Testis (tissue), 2 donors: ENCODE measurements at regions not wholly inside any gene's neighbourhood (a gene's known extent, or its start where the extent isn't known, plus 50 kb on each side); places are given as distances from the start of the nearest gene placed in this dataset.

ENCODE experiments used
- POLR2A ChIP-seq: fragments of 450-650 bp; IDR thresholded peaks from one replicate; pipeline ENCODE4 v1.6.1; 2017; ENCODE audit warnings: antibody characterized with exemption, mild to moderate bottlenecking, moderate library complexity
- TF ChIP-seq, protein P1 (sequence below), 3 experiments: fragments of 450-650 bp in 2 of 3; fragments of 200-600 bp in 1 of 3; sonication (generic) in 1 of 3; IDR thresholded peaks; one replicate each; pipeline ENCODE4 v1.5.1; 2016 to 2019; ENCODE audit warnings: antibody characterized with exemption in 3 of 3, mild to moderate bottlenecking in 2 of 3, moderate library complexity in 1 of 3

DNA sequence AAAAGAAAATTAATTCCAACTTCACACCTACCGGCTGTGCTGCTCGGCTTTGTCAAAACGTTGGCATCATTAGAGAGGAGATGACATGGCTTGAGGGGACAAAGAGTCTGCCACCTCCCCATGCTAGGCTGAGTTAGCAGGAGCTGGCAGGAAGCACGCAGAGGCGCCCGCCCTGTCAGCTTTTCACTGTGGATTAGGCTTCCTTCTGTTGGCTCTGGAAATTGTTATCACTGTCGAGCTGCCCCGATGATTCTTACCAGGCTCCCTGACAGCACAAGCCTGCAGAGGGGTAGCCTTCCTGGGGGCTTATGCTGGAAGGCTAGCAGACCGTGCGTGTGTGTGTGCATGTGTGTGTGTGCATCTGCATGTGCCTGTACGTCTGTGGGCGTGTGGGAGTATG lies 490.9 kb upstream of the TBX3 start:
- TF ChIP-seq, protein P1, sequence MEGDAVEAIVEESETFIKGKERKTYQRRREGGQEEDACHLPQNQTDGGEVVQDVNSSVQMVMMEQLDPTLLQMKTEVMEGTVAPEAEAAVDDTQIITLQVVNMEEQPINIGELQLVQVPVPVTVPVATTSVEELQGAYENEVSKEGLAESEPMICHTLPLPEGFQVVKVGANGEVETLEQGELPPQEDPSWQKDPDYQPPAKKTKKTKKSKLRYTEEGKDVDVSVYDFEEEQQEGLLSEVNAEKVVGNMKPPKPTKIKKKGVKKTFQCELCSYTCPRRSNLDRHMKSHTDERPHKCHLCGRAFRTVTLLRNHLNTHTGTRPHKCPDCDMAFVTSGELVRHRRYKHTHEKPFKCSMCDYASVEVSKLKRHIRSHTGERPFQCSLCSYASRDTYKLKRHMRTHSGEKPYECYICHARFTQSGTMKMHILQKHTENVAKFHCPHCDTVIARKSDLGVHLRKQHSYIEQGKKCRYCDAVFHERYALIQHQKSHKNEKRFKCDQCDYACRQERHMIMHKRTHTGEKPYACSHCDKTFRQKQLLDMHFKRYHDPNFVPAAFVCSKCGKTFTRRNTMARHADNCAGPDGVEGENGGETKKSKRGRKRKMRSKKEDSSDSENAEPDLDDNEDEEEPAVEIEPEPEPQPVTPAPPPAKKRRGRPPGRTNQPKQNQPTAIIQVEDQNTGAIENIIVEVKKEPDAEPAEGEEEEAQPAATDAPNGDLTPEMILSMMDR (IDR thresholded peaks at IDR 0.05), result no peak
- no peak for TF ChIP-seq POLR2A
